ENCODE measurements at regions not wholly inside any gene's neighbourhood (a gene's known extent, or its start where the extent isn't known, plus 50 kb on each side); places are given as distances from the start of the nearest gene placed in this dataset.

GRCh38 chr18:75818383-75818782 is 390.9 kb upstream of the SMIM21 start:
- Mint-ChIP-seq H3K27ac (no peak overlapping the region), H3K4me1 (no peaks in the 10 kb centered on the region), H3K9me3 (no peaks in the 10 kb centered on the region), H3K27me3 (no peaks in the 10 kb centered on the region), H3K4me3 (no peak overlapping the region), H3K36me3 (ENCODE audit: low read depth) (no peaks in the 10 kb centered on the region)
- ATAC-seq: no peak
- no peak for DNase-seq

GRCh38 chr18:75815767-75816166 is 388.3 kb upstream of the SMIM21 start:
- no peaks in the 10 kb centered on the region for H3K9me3 Mint-ChIP-seq
- ATAC-seq (no peak), DNase-seq (no peak)
- no peaks in the 10 kb centered on the region for H3K36me3 Mint-ChIP-seq (ENCODE audit: low read depth)
- no peaks in the 10 kb centered on the region for H3K27me3 Mint-ChIP-seq
- no peak overlapping the region for H3K27ac Mint-ChIP-seq
- H3K4me3 Mint-ChIP-seq: no peak overlapping the region
- no peaks in the 10 kb centered on the region for H3K4me1 Mint-ChIP-seq

GRCh38 chr18:75812761-75813160 is 385.3 kb upstream of the SMIM21 start:
- H3K36me3 Mint-ChIP-seq (ENCODE audit: low read depth): no peaks in the 10 kb centered on the region
- no peaks in the 10 kb centered on the region for H3K9me3 Mint-ChIP-seq
- no peak for DNase-seq

GRCh38 chr18:75810961-75811551 is 383.6 kb upstream of the SMIM21 start:
- Mint-ChIP-seq H3K36me3 (ENCODE audit: low read depth) (no peaks in the 10 kb centered on the region), H3K4me3 (no peak overlapping the region), H3K4me1 (no peaks in the 10 kb centered on the region), H3K27me3 (peaks cover 12% of the 10 kb centered on the region), H3K27ac (no peak overlapping the region), H3K9me3 (no peaks in the 10 kb centered on the region)
- DNase-seq: no peak
- no peak for ATAC-seq

More at GRCh38 chr18:75812761-75813160, 385.3 kb upstream of the SMIM21 start:
- no peak for ATAC-seq
- Mint-ChIP-seq H3K4me1 (no peaks in the 10 kb centered on the region), H3K4me3 (no peak overlapping the region), H3K27me3 (peaks cover 10% of the 10 kb centered on the region), H3K27ac (no peak overlapping the region)

GRCh38 chr18:75810516-75810915 is 383.0 kb upstream of the SMIM21 start:
- H3K4me1 Mint-ChIP-seq: no peaks in the 10 kb centered on the region
- no peak overlapping the region for H3K27ac Mint-ChIP-seq

GRCh38 chr18:75809926-75810255 is 382.4 kb upstream of the SMIM21 start:
- H3K27me3 Mint-ChIP-seq: peaks cover 14% of the 10 kb centered on the region
- H3K27ac Mint-ChIP-seq: no peak overlapping the region
- DNase-seq (no peak), ATAC-seq (no peak)
- no peak overlapping the region for H3K4me3 Mint-ChIP-seq
- no peaks in the 10 kb centered on the region for H3K36me3 Mint-ChIP-seq (ENCODE audit: low read depth)
- no peaks in the 10 kb centered on the region for H3K4me1 Mint-ChIP-seq
- H3K9me3 Mint-ChIP-seq: no peaks in the 10 kb centered on the region

More at GRCh38 chr18:75810516-75810915, 383.0 kb upstream of the SMIM21 start:
- peaks cover 12% of the 10 kb centered on the region for H3K27me3 Mint-ChIP-seq
- no peak for ATAC-seq
- H3K4me3 Mint-ChIP-seq: no peak overlapping the region
- no peak for DNase-seq
- no peaks in the 10 kb centered on the region for H3K9me3 Mint-ChIP-seq
- H3K36me3 Mint-ChIP-seq (ENCODE audit: low read depth): no peaks in the 10 kb centered on the region

- no peak overlapping the region for H3K4me3 Mint-ChIP-seq
- DNase-seq (no peak), ATAC-seq (no peak)
- no peaks in the 10 kb centered on the region for H3K9me3 Mint-ChIP-seq
- no peaks in the 10 kb centered on the region for H3K36me3 Mint-ChIP-seq (ENCODE audit: low read depth)
- H3K27ac Mint-ChIP-seq: no peak overlapping the region
- H3K4me1 Mint-ChIP-seq: no peaks in the 10 kb centered on the region
- peaks cover 18% of the 10 kb centered on the region for H3K27me3 Mint-ChIP-seq
These were observed 381.8 kb upstream of the SMIM21 start for GRCh38 chr18:75809151-75809925.

GRCh38 chr18:75805265-75805664 is 377.8 kb upstream of the SMIM21 start:
- peaks cover 17% of the 10 kb centered on the region for H3K27me3 Mint-ChIP-seq
- no peak for ATAC-seq
- H3K4me1 Mint-ChIP-seq: no peaks in the 10 kb centered on the region

GRCh38 chr18:75802681-75803080 is 375.2 kb upstream of the SMIM21 start:
- no peak overlapping the region for H3K27ac Mint-ChIP-seq
- no peaks in the 10 kb centered on the region for H3K9me3 Mint-ChIP-seq
- H3K4me3 Mint-ChIP-seq: no peak overlapping the region
- no peaks in the 10 kb centered on the region for H3K36me3 Mint-ChIP-seq (ENCODE audit: low read depth)
- peaks cover 13% of the 10 kb centered on the region for H3K27me3 Mint-ChIP-seq
- H3K4me1 Mint-ChIP-seq: no peaks in the 10 kb centered on the region
- no peak for DNase-seq
- no peak for ATAC-seq

More at GRCh38 chr18:75805265-75805664, 377.8 kb upstream of the SMIM21 start:
- no peak for DNase-seq
- no peak overlapping the region for H3K27ac Mint-ChIP-seq
- no peaks in the 10 kb centered on the region for H3K36me3 Mint-ChIP-seq (ENCODE audit: low read depth)
- H3K9me3 Mint-ChIP-seq: no peaks in the 10 kb centered on the region
- H3K4me3 Mint-ChIP-seq: no peak overlapping the region

- H3K4me1 Mint-ChIP-seq: no peaks in the 10 kb centered on the region
- no peaks in the 10 kb centered on the region for H3K9me3 Mint-ChIP-seq
- ATAC-seq: no peak
- peaks cover 13% of the 10 kb centered on the region for H3K27me3 Mint-ChIP-seq
- H3K27ac Mint-ChIP-seq: no peak overlapping the region
- DNase-seq: no peak
- no peaks in the 10 kb centered on the region for H3K36me3 Mint-ChIP-seq (ENCODE audit: low read depth)
- no peak overlapping the region for H3K4me3 Mint-ChIP-seq
These were observed 373.7 kb upstream of the SMIM21 start for GRCh38 chr18:75801178-75801577.

- Mint-ChIP-seq H3K9me3 (no peaks in the 10 kb centered on the region), H3K4me3 (no peak overlapping the region), H3K4me1 (no peaks in the 10 kb centered on the region), H3K36me3 (ENCODE audit: low read depth) (no peaks in the 10 kb centered on the region), H3K27me3 (peaks cover 13% of the 10 kb centered on the region), H3K27ac (no peak overlapping the region)
- ATAC-seq: no peak
- no peak for DNase-seq
These were observed 372.8 kb upstream of the SMIM21 start for GRCh38 chr18:75800331-75800648.

GRCh38 chr18:75799449-75800330 is 372.2 kb upstream of the SMIM21 start:
- no peaks in the 10 kb centered on the region for H3K36me3 Mint-ChIP-seq (ENCODE audit: low read depth)
- peaks cover 9% of the 10 kb centered on the region for H3K27me3 Mint-ChIP-seq
- H3K9me3 Mint-ChIP-seq: no peaks in the 10 kb centered on the region
- no peak overlapping the region for H3K27ac Mint-ChIP-seq
- no peak overlapping the region for H3K4me3 Mint-ChIP-seq
- H3K4me1 Mint-ChIP-seq: no peaks in the 10 kb centered on the region
- no peak for DNase-seq
- ATAC-seq: no peak

- H3K27ac Mint-ChIP-seq: no peak overlapping the region
- no peaks in the 10 kb centered on the region for H3K4me1 Mint-ChIP-seq
- peaks cover 8% of the 10 kb centered on the region for H3K9me3 Mint-ChIP-seq
- ATAC-seq: no peak
- H3K36me3 Mint-ChIP-seq (ENCODE audit: low read depth): no peaks in the 10 kb centered on the region
- peaks cover 8% of the 10 kb centered on the region for H3K27me3 Mint-ChIP-seq
- no peak for DNase-seq
- no peak overlapping the region for H3K4me3 Mint-ChIP-seq
These were observed 369.5 kb upstream of the SMIM21 start for GRCh38 chr18:75797046-75797445.

GRCh38 chr18:75790796-75791195 is 363.3 kb upstream of the SMIM21 start:
- H3K27me3 Mint-ChIP-seq: peaks cover 9% of the 10 kb centered on the region
- H3K4me3 Mint-ChIP-seq: no peak overlapping the region

GRCh38 chr18:75790111-75790510 is 362.6 kb upstream of the SMIM21 start:
- H3K9me3 Mint-ChIP-seq: peaks cover 8% of the 10 kb centered on the region
- H3K4me3 Mint-ChIP-seq: no peak overlapping the region
- no peaks in the 10 kb centered on the region for H3K36me3 Mint-ChIP-seq (ENCODE audit: low read depth)
- DNase-seq: no peak
- H3K4me1 Mint-ChIP-seq: no peaks in the 10 kb centered on the region
- no peak overlapping the region for H3K27ac Mint-ChIP-seq
- ATAC-seq: no peak
- H3K27me3 Mint-ChIP-seq: peaks cover 9% of the 10 kb centered on the region

More at GRCh38 chr18:75790796-75791195, 363.3 kb upstream of the SMIM21 start:
- Mint-ChIP-seq H3K4me1 (no peaks in the 10 kb centered on the region), H3K9me3 (peaks cover 8% of the 10 kb centered on the region), H3K36me3 (ENCODE audit: low read depth) (no peaks in the 10 kb centered on the region), H3K27ac (no peak overlapping the region)
- DNase-seq (no peak), ATAC-seq (no peak)

Measured in activated naive CD8-positive, alpha-beta T cell treated with anti-CD3 and anti-CD28 coated beads, Interleukin-2, amount 50 U/mL, for 24 hours (primary cell).